ENCODE measurements at regions not wholly inside any gene's neighbourhood (a gene's known extent, or its start where the extent isn't known, plus 50 kb on each side); places are given as distances from the start of the nearest gene placed in this dataset.

- Histone ChIP-seq H3K9ac (ENCODE audit: low read depth, low read length, poor library complexity, severe bottlenecking) (no peak overlapping the region), H4K20me1 (ENCODE audit: insufficient read depth, low read length, poor library complexity, severe bottlenecking) (no peaks in the 10 kb centered on the region), H3K4me3 (ENCODE audit: low read length, poor library complexity, severe bottlenecking) (no peak overlapping the region), H3K27me3 (ENCODE audit: insufficient read depth, low read length, poor library complexity, severe bottlenecking) (no peaks in the 10 kb centered on the region), H2AFZ (ENCODE audit: low read length) (no peak overlapping the region), H3K79me2 (ENCODE audit: insufficient read depth, low read length) (no peaks in the 10 kb centered on the region), H3F3A (ENCODE audit: low read depth) (no peaks in the 10 kb centered on the region), H3K9me3 (ENCODE audit: insufficient read depth, low read depth, low read length) (no peaks in the 10 kb centered on the region), H3K9me2 (replicated peaks; ENCODE audit: low read depth, low read length) (no peaks in the 10 kb centered on the region), H3K4me1 (ENCODE audit: insufficient read depth, low read length, poor library complexity, severe bottlenecking) (no peaks in the 10 kb centered on the region), H3K36me3 (ENCODE audit: insufficient read depth, low read length) (no peaks in the 10 kb centered on the region), H3K4me2 (ENCODE audit: low read depth, low read length, poor library complexity, severe bottlenecking) (no peak overlapping the region)
- TF ChIP-seq CTCF (conservative IDR thresholded peaks at IDR 0.05; ENCODE audit: low read length) (no peak), EZH2phosphoT487 (IDR thresholded peaks at IDR 0.05; ENCODE audit: borderline replicate concordance) (no peak)
These were observed 363.7 kb upstream of the SPHKAP start for GRCh38 chr2:228545041-228545747.

GRCh38 chr2:228543117-228543516 lies 361.6 kb upstream of the SPHKAP start:
- H4K20me1 ChIP-seq (ENCODE audit: insufficient read depth, low read length, poor library complexity, severe bottlenecking), result no peaks in the 10 kb centered on the region
- no peaks in the 10 kb centered on the region for H3K79me2 ChIP-seq (ENCODE audit: insufficient read depth, low read length)
- no peaks in the 10 kb centered on the region for H3K9me2 ChIP-seq (replicated peaks; ENCODE audit: low read depth, low read length)
- H3K4me2 ChIP-seq (ENCODE audit: low read depth, low read length, poor library complexity, severe bottlenecking), result no peak overlapping the region
- H3K36me3 ChIP-seq (ENCODE audit: insufficient read depth, low read length), result no peaks in the 10 kb centered on the region
- TF ChIP-seq EZH2phosphoT487 (IDR thresholded peaks at IDR 0.05; ENCODE audit: borderline replicate concordance) (no peak), CTCF (conservative IDR thresholded peaks at IDR 0.05; ENCODE audit: low read length) (no peak)
- no peak overlapping the region for H3K9ac ChIP-seq (ENCODE audit: low read depth, low read length, poor library complexity, severe bottlenecking)
- no peaks in the 10 kb centered on the region for H3F3A ChIP-seq (ENCODE audit: low read depth)
- H3K9me3 ChIP-seq (ENCODE audit: insufficient read depth, low read depth, low read length), result no peaks in the 10 kb centered on the region
- no peaks in the 10 kb centered on the region for H3K27me3 ChIP-seq (ENCODE audit: insufficient read depth, low read length, poor library complexity, severe bottlenecking)
- H3K4me1 ChIP-seq (ENCODE audit: insufficient read depth, low read length, poor library complexity, severe bottlenecking), result no peaks in the 10 kb centered on the region
- H2AFZ ChIP-seq (ENCODE audit: low read length), result no peak overlapping the region
- no peak overlapping the region for H3K4me3 ChIP-seq (ENCODE audit: low read length, poor library complexity, severe bottlenecking)

GRCh38 chr2:228542277-228542676 lies 360.8 kb upstream of the SPHKAP start:
- Histone ChIP-seq H3K27me3 (ENCODE audit: insufficient read depth, low read length, poor library complexity, severe bottlenecking) (no peaks in the 10 kb centered on the region), H3K4me2 (ENCODE audit: low read depth, low read length, poor library complexity, severe bottlenecking) (no peak overlapping the region)

More at GRCh38 chr2:228542277-228542676, 360.8 kb upstream of the SPHKAP start:
- Histone ChIP-seq H3K4me3 (ENCODE audit: low read length, poor library complexity, severe bottlenecking) (no peak overlapping the region), H3F3A (ENCODE audit: low read depth) (no peaks in the 10 kb centered on the region), H3K79me2 (ENCODE audit: insufficient read depth, low read length) (no peaks in the 10 kb centered on the region), H4K20me1 (ENCODE audit: insufficient read depth, low read length, poor library complexity, severe bottlenecking) (no peaks in the 10 kb centered on the region), H3K9me3 (ENCODE audit: insufficient read depth, low read depth, low read length) (no peaks in the 10 kb centered on the region), H3K9ac (ENCODE audit: low read depth, low read length, poor library complexity, severe bottlenecking) (no peak overlapping the region), H2AFZ (ENCODE audit: low read length) (no peak overlapping the region), H3K36me3 (ENCODE audit: insufficient read depth, low read length) (no peaks in the 10 kb centered on the region), H3K4me1 (ENCODE audit: insufficient read depth, low read length, poor library complexity, severe bottlenecking) (no peaks in the 10 kb centered on the region), H3K9me2 (replicated peaks; ENCODE audit: low read depth, low read length) (no peaks in the 10 kb centered on the region)
- TF ChIP-seq EZH2phosphoT487 (IDR thresholded peaks at IDR 0.05; ENCODE audit: borderline replicate concordance) (no peak), CTCF (conservative IDR thresholded peaks at IDR 0.05; ENCODE audit: low read length) (no peak)

Measured in Loucy (cell line).